SW480 (cell line): ENCODE measurements at regions not wholly inside any gene's neighbourhood (a gene's known extent, or its start where the extent isn't known, plus 50 kb on each side); places are given as distances from the start of the nearest gene placed in this dataset.
A peak's percentile ranks its signal among the peaks of the same experiment; 100 is the strongest.

Experiments used
- DNase-seq: peaks from one replicate; pipeline ENCODE4 v3.0.0-alpha.2; 2016; ENCODE audit warnings: low spot score

DNA sequence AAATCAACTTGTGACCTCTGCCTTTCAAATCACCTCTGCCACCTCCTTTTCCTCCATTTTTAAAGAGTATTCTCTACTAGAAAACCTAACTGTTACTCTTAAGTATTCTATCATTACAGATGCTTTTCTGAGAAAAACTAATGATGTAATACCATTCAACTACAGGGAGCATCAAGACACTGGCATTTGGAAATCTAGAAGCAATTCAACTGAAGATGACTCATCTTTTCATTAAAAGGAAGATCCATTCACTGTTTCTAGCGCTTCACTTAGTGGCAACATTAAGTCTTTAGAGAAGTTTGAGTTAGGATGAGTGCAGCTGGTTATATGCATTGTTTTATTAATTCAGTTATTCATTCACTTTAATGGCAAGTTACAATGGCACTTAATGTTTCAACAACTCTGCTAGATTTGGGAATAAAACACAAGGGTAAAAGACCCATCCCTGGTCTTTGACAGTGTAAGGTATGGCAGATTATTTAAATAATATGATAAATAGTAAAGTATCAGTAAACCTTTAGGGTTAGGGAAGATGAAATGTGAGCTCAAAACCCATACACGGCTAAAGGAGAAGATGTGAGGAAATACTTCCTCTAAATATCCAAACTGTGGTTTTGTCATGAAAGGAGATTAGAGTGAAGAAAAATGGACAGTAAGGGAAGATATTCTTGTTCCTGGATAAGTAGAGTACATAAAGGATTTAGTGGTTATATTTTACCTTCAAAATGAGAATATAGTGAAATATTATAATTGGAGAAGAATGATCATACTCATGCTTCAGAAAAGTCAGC lies 61.7 kb downstream of the KCNJ2 start:
- no peak for DNase-seq

DNA sequence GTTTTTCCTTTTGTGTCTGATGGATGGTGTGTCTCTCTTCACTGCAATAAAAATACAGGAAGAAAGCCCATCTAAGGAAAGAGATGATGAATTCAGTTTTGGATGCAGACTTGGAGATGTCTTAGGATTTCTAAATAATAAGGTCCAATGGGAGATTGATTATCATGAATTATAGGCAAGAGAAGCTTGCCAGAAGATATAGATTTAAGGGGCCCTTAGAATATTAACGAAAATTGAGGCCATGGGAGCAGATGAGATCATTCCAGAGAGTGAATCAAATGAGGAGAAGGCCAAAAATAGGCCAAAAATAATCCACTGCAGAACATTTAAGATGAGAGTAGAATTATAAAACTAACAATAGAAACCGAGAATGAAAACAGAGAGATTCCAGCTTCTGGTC lies 63.1 kb downstream of the KCNJ2 start:
- no peak for DNase-seq

- no peak for DNase-seq
Observed at GRCh38 chr17:70235252-70235651, 65.9 kb downstream of the KCNJ2 start.

- no peak for DNase-seq
Observed at GRCh38 chr17:70238228-70238627, 68.9 kb downstream of the KCNJ2 start.

- DNase-seq: no peak
Observed at GRCh38 chr17:70238646-70239045, 69.3 kb downstream of the KCNJ2 start.

DNA sequence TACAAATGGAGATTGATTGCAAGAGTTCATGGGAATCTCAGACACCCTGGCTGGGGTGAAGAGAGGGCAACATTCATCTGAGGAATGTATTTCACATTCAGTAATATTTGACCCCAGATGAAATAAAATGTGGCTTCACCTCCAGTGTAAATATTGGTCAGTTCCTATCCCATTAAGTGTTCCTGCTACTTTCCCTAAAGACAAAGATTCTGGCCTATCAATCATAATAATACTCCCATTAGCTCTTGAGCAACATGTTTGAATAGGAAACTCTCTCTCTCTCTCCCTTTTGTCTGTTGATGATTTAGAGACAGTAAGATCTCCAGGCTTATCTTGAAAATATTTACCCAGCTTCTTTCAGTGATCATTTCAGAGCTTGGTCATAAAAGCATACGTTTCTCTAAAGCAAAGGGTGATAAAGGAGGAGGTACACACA lies 70.1 kb downstream of the KCNJ2 start:
- DNase-seq: no peak

GRCh38 chr17:70241071-70241470 lies 71.7 kb downstream of the KCNJ2 start:
- DNase-seq: no peak

- DNase-seq: no peak
Observed at GRCh38 chr17:70242781-70243437, 73.6 kb downstream of the KCNJ2 start.

GRCh38 chr17:70251706-70252105 lies 82.4 kb downstream of the KCNJ2 start:
- DNase-seq: no peak

- DNase-seq: peak; percentile 7
Observed at GRCh38 chr17:70254735-70255460, 85.6 kb downstream of the KCNJ2 start.

- no peak for DNase-seq
Observed at GRCh38 chr17:70256751-70257150, 87.4 kb downstream of the KCNJ2 start.

DNA sequence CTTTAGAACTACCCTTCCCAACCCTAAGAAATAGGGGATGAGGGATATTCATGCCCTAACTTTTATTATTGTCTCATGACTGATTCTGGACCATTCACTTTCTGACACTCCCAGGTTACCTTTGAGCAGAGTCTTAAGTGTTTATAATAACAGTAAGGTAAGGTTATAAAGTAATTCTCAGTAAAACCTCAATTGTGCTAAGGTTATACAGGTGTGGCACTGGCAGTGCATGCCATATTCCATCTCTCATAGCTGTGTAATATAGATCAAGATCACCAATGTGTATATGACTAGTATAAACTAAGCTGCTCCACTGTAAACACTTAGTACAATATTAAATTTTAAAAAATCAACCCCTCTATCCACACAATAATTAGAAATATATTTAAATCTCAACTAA lies 89.1 kb downstream of the KCNJ2 start:
- no peak for DNase-seq

- DNase-seq: no peak
Observed at GRCh38 chr17:70259400-70259799, 90.1 kb downstream of the KCNJ2 start.

DNA sequence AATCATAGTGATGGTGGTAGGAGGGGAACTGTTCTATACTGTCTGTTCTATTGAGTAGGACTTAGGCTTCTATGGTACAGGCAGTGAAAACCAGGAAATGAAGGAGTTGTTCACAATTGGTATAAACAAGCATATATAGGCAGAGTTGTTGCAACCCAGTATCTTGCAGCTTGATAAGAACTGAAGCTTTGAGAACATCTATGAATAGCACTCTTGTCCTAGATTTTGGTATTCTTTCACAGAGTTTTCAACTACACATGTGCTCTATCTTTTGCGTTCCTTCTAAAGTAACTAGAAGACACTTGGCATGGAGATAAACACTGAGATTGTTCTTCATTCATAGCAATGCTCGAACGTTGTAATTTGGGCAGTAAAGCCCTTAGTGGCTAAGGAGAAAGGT lies 91.8 kb downstream of the KCNJ2 start:
- DNase-seq: no peak

GRCh38 chr17:70265471-70265870 lies 96.1 kb downstream of the KCNJ2 start:
- no peak for DNase-seq

GRCh38 chr17:70266394-70266793 lies 97.1 kb downstream of the KCNJ2 start:
- DNase-seq: no peak

DNA sequence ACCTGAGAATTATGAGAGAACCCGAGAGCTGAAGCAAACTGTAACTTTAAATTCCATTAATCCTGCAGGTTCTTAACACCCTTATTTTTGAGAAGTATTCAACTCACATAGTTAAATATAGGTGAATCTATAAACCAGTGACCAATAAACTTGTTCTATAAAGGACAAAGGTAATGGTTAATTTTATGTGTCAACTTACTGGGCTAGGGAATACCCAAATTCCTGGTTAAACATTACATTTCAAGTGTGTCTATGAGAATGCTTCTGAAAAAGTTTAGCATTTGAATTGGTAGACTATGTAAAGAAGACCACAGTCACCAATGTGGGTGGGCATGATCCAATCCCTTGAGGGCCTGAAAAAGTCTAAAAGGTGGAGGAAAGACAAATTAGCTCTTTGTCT lies 99.1 kb downstream of the KCNJ2 start:
- DNase-seq: no peak

DNA sequence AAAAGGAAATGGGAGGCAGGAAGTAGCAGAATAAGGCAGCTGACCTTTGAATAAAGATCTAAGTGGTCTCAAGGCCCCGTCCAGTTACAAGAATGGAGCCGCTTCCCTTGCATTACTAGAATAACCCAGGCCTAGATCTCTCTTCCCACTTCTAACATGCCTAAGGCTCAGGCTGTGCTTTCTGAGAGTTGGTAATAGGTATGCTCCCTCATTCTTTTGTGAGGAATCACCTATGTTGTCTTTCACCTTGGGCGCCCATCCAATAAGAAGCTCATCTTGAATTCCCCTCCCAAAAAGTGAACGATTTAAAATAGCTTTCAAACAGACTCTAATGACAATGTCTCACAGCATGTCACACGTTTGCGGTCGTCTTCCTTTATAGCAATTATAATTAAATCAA lies 101.2 kb downstream of the KCNJ2 start:
- no peak for DNase-seq

DNA sequence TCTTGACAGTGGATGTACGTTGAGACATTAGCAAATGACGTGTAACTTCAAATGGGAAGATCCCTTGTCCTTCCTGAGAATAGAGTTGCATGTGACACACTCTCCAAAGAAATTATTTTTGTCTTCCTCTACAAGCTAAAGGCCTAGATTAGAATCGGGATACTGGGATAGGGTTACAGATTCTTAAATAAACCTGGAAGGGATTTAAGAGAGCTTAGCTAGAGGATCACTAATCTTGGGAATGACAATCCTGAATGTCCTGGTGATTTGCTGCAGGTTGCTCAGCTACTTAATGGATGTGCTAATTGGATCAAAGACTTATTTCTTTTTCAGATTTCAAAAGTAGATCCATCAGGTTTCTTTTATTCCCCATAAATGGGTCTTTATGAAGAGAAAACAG lies 101.9 kb downstream of the KCNJ2 start:
- no peak for DNase-seq

- no peak for DNase-seq
Observed at GRCh38 chr17:70271672-70272071, 102.3 kb downstream of the KCNJ2 start.

GRCh38 chr17:70274255-70274654 lies 104.9 kb downstream of the KCNJ2 start:
- no peak for DNase-seq

GRCh38 chr17:70276906-70277305 lies 107.6 kb downstream of the KCNJ2 start:
- no peak for DNase-seq

DNA sequence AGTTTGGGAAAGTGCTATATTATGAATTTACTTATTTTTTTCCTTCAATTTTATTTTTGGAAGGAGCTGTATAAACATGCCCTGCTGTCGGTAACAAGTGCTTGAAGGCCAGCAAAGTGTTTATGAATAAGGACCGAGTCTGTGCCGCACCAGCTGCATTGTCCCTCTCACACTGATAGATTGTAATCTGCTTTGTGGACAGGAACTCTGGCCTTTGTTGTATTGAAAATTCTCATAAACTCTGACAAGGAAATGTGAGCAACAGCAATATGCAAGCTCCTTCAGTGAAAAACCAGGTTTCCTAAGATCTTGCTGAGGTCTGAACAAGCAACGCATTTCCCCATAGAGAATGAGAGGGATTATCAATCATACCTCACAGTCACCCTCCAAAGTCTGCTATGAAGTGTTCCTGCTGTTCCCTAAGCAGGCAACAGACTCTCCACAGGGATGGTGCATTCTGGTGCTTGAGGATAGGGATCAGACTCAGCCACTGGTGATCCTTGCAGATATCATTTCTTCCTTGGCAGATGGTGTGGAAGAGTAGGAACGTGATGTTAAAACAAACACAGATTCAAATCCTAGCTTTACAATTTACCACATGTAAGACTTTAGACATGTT lies 109.6 kb downstream of the KCNJ2 start:
- no peak for DNase-seq
